ENCODE measurements at regions not wholly inside any gene's neighbourhood (a gene's known extent, or its start where the extent isn't known, plus 50 kb on each side); places are given as distances from the start of the nearest gene placed in this dataset.
"Not testable (repeated sequence)": the region's sequence is repeated elsewhere in the genome, so short reads cannot be mapped to it uniquely, and the experiment has no call there.

DNA sequence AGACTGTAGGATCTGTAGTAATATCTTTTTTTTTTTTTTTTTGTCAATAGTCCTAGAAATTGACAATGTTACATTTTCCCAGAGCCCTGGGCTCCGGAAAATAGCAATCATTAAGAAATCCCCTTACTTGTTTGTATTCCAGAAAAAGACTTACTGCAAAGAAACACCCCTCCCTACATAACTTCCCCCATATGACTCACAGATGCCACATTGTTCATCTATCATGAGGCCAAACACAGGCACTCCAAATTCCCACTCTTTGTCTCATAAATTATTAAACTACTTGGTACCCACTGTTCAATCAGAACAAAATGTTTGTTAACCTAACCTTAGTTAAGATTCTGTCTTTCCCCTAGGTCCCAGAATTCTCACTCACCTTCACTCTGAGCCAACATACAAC, 53.5 kb downstream of the TEX51 start:
- peak; percentile 38 for DNase-seq (ENCODE audit: low read depth)
- TF ChIP-seq, protein P1, sequence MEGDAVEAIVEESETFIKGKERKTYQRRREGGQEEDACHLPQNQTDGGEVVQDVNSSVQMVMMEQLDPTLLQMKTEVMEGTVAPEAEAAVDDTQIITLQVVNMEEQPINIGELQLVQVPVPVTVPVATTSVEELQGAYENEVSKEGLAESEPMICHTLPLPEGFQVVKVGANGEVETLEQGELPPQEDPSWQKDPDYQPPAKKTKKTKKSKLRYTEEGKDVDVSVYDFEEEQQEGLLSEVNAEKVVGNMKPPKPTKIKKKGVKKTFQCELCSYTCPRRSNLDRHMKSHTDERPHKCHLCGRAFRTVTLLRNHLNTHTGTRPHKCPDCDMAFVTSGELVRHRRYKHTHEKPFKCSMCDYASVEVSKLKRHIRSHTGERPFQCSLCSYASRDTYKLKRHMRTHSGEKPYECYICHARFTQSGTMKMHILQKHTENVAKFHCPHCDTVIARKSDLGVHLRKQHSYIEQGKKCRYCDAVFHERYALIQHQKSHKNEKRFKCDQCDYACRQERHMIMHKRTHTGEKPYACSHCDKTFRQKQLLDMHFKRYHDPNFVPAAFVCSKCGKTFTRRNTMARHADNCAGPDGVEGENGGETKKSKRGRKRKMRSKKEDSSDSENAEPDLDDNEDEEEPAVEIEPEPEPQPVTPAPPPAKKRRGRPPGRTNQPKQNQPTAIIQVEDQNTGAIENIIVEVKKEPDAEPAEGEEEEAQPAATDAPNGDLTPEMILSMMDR (conservative IDR thresholded peaks at IDR 0.05; ENCODE audit: low read depth, low read length): no peak
- H3K4me3 ChIP-seq (ENCODE audit: low read depth, low read length): no peak overlapping the region

DNA sequence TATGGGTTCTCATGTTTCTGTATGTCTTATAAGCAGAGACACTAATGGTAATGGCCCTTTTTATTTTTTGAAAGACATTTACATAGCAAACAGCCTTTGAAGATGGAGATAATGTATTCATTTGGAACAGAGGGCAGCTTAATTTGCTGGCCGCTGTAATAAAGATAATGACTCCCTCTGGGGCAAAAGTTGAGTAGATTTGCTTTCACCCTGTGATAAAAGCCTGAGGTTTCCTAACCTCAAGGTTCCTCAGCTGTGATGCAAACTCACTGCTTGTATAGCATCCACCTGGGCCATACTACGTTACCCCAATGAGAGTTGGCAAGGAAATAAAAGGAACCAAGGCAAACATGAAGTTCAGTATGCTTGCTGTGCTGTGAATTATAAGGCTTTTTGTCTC, 54.8 kb downstream of the TEX51 start:
- no peak for DNase-seq (ENCODE audit: low read depth)
- H3K4me3 ChIP-seq (ENCODE audit: low read depth, low read length): no peak overlapping the region
- TF ChIP-seq, protein P1 (conservative IDR thresholded peaks at IDR 0.05; ENCODE audit: low read depth, low read length): no peak

DNA sequence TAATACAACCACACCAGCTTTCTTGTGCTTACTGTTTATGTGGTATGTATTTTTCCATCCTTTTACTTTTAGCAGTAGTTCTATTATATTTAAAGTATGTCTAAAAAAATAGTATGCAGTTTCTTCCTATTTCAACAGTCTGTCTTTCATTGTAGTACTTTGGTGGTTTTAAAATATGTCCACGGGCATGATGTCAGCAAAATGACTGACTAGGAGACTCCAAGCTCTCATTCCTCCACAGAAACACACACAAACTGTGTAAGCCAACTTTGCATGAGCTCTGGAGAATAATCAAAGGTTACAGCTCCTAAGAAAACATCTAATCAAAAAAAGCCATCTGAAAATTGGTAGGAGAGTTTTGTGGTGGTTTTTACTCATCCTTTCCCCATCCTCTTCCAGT, 56.1 kb downstream of the TEX51 start:
- TF ChIP-seq, protein P1 (conservative IDR thresholded peaks at IDR 0.05; ENCODE audit: low read depth, low read length): no peak
- no peak overlapping the region for H3K4me3 ChIP-seq (ENCODE audit: low read depth, low read length)
- DNase-seq (ENCODE audit: low read depth): no peak

DNA sequence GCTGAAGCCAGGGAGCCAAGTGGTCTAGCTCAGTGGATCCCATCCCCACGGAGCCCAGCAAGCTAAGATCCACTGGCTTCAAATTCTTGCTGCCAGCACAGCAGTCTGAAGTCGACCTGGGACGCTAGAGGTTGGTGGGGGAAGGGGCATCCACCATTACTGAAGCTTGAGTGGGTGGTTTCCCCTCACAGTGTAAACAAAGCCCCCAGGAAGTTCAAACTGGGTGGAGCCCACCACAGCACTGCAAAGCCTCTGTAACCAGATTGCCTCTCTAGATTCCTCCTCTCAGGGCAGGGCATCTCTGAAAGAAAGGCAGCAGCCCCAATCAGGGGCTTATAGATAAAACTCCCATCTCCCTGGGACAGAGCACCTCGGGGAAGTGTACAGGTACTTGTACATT, 58.1 kb downstream of the TEX51 start:
- DNase-seq (ENCODE audit: low read depth); H3K4me3 ChIP-seq (ENCODE audit: low read depth, low read length): not testable (repeated sequence)

DNA sequence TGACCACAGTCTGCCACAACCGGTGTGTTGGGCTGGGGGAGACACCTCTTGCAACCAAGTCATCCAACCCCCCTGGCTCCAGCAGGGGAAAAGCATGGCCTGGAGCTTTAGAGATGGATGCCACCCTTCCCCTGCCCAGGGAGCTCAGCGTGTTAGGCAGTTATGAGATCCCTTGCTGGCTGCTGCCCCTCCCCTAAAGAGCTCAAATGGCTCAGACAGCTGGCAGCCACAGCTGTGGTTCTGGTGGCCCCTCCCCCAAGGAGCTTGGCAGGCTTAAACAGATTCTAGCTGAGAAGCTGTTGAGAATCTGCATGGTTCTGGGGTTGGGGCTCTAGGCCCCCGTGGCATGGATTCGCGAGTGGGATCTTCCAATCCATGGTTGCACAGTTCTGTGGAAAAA, 64.7 kb downstream of the TEX51 start:
- no peak for DNase-seq (ENCODE audit: low read depth)
- TF ChIP-seq, protein P1 (conservative IDR thresholded peaks at IDR 0.05; ENCODE audit: low read depth, low read length): no peak
- no peak overlapping the region for H3K4me3 ChIP-seq (ENCODE audit: low read depth, low read length)

DNA sequence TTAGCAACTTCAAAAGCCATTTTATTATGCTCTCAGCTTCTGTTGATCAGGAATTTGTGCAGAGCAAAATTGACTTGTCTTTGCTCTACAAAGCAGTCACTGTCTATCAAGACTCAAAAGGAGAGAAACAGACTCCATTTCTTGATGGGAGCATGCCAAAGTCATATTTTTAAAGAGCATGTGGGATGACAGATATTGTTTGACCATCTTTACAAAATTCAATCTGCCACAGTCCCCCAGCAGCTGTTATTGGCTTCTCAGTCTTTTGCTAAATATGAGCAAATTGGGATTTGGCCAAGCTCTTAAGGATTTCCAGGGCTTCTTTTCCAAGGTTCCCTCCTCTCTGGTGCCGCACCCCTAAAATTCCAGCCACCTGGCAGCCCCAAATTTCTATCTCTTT, 67.9 kb downstream of the TEX51 start:
- no peak for DNase-seq (ENCODE audit: low read depth)
- no peak overlapping the region for H3K4me3 ChIP-seq (ENCODE audit: low read depth, low read length)
- TF ChIP-seq, protein P1 (conservative IDR thresholded peaks at IDR 0.05; ENCODE audit: low read depth, low read length): no peak

DNA sequence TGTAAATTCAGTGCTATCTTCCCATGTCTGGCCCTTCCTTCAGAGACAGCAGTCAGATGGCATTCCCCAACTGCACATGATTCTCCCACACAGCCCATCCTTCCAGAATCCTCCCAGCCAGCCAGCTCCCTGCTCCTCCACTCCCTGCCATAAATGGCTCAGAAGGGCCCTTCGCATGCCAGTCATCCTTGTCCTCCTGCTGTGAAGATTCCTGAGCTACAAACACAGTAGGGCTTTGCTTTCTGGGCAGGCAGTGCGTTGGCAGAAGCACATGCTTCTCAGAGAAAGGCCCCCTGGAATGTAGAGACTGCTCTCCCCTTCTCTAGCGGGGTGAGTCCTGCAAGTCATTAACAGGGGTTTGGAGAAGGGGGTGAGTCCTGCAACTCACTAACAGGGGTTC, 71.9 kb downstream of the TEX51 start:
- DNase-seq (ENCODE audit: low read depth): no peak
- H3K4me3 ChIP-seq (ENCODE audit: low read depth, low read length): no peak overlapping the region
- TF ChIP-seq, protein P1 (conservative IDR thresholded peaks at IDR 0.05; ENCODE audit: low read depth, low read length): no peak

DNA sequence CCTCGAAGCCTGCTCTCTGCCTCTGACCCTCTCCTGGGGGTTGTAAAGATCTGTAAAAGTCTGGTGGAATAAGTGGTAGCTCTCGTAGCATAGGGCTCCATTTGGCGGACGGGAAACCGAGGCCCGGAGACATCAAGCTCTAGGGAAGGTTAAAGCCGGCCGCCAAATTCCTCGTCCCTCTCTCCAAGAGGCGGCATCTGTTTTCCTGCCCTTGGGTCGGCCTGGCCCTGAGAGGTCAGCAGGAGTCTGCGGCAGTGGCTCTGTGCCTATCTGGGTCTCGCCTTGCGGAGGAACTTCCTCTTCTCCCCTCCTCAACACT, 72.4 kb downstream of the TEX51 start:
- DNase-seq (ENCODE audit: low read depth): no peak
- TF ChIP-seq, protein P1 (conservative IDR thresholded peaks at IDR 0.05; ENCODE audit: low read depth, low read length): no peak
- peak overlapping the region; percentile 45 for H3K4me3 ChIP-seq (ENCODE audit: low read depth, low read length)
